H1 (cell line): ENCODE measurements at regions not wholly inside any gene's neighbourhood (a gene's known extent, or its start where the extent isn't known, plus 50 kb on each side); places are given as distances from the start of the nearest gene placed in this dataset.

Experiments used
- CTCF ChIA-PET: fragments of 300-600 bp; sonication (Branson Sonifier 250); formaldehyde crosslinking; loops from one replicate; lab custom pipeline; 2021; ENCODE audit not compliant: partially characterized antibody; lab: Charles Lee
- POLR2A ChIA-PET: fragments of 300-600 bp; sonication (Branson Sonifier 250); formaldehyde crosslinking; loops from one replicate; lab custom pipeline; 2021; ENCODE audit warnings: inconsistent platforms; ENCODE audit not compliant: partially characterized antibody; lab: Charles Lee
- DNase-seq, 2 experiments: peaks; one replicate each; pipeline versions ENCODE4 v3.0.0 to v3.0.0-alpha.2; 2010 to 2022; ENCODE audit warnings: low spot score in 2 of 2, low read depth in 1 of 2, mixed read lengths in 1 of 2
- FAIRE-seq: peaks from 2 replicates; lab custom pipeline; 2011; peaks lifted over from hg19 to GRCh38; lab: Jason Lieb, UNC
- H2AFZ ChIP-seq: 2 replicates; pipeline ENCODE4 v1.8.1; 2012; ENCODE audit warnings: low read length, inconsistent platforms
- H2AK5ac ChIP-seq: 2 replicates; pipeline ENCODE4 v1.6.1; 2013; ENCODE audit warnings: low read depth, low read length
- H2BK120ac ChIP-seq: replicated peaks from 2 replicates; pipeline ENCODE3; 2013; ENCODE audit warnings: low read depth, low read length, inconsistent platforms
- H2BK12ac ChIP-seq: 2 replicates; pipeline ENCODE4 v1.6.1; 2013; ENCODE audit warnings: low read depth, low read length
- H2BK15ac ChIP-seq: 2 replicates; pipeline ENCODE4 v1.6.1; 2013; ENCODE audit warnings: low read length
- H2BK20ac ChIP-seq: 2 replicates; pipeline ENCODE4 v1.6.1; 2013; ENCODE audit warnings: low read length
- H2BK5ac ChIP-seq: 2 replicates; pipeline ENCODE4 v1.6.1; 2013; ENCODE audit warnings: low read depth, low read length
- H3K14ac ChIP-seq: 2 replicates; pipeline ENCODE4 v1.6.1; 2013; ENCODE audit warnings: inconsistent platforms; ENCODE audit not compliant: insufficient read length
- H3K18ac ChIP-seq: 2 replicates; pipeline ENCODE4 v1.6.1; 2013; ENCODE audit warnings: low read length; ENCODE audit errors: extremely low read depth
- H3K23ac ChIP-seq: 2 replicates; pipeline ENCODE4 v1.6.1; 2013; ENCODE audit warnings: inconsistent platforms; ENCODE audit not compliant: insufficient read length
- H3K23me2 ChIP-seq: 2 replicates; pipeline ENCODE4 v1.6.1; 2013; ENCODE audit warnings: low read depth, low read length
- H3K27ac ChIP-seq: 2 replicates; pipeline ENCODE4 v1.6.1; 2011; ENCODE audit warnings: low read depth, low read length, inconsistent platforms
- H3K27me3 ChIP-seq, 4 experiments: replicated peaks in 1 of 4; 1 replicate in 1 of 4; 2 replicates in 3 of 4; pipeline versions ENCODE4 v1.6.1 to v1.8.1; 2011 to 2013; ENCODE audit warnings: low read length in 3 of 4, mild to moderate bottlenecking in 3 of 4, inconsistent platforms in 2 of 4, mixed read lengths in 2 of 4, moderate library complexity in 1 of 4; ENCODE audit not compliant: control insufficient read depth in 3 of 4, insufficient read depth in 3 of 4; ENCODE audit errors: extremely low read depth in 1 of 4
- H3K36me3 ChIP-seq, 4 experiments: 2 replicates each; pipeline versions ENCODE4 v1.6.1 to v1.8.1; 2011 to 2013; ENCODE audit warnings: mild to moderate bottlenecking in 4 of 4, low read length in 3 of 4, moderate library complexity in 2 of 4, control low read depth in 1 of 4, inconsistent platforms in 1 of 4; ENCODE audit not compliant: insufficient read depth in 4 of 4, control insufficient read depth in 2 of 4
- H3K4ac ChIP-seq: replicated peaks from 2 replicates; pipeline ENCODE3; 2013; ENCODE audit warnings: low read length, low read depth, mixed read lengths, inconsistent platforms; ENCODE audit not compliant: insufficient read length
- H3K4me1 ChIP-seq, 4 experiments: replicated peaks in 1 of 4; 1 replicate in 1 of 4; 2 replicates in 3 of 4; pipeline versions ENCODE4 v1.6.1 to v1.8.1; 2011 to 2013; ENCODE audit warnings: low read length in 3 of 4, inconsistent platforms in 2 of 4, mixed read lengths in 1 of 4; ENCODE audit not compliant: insufficient read depth in 4 of 4, control insufficient read depth in 3 of 4
- H3K4me2 ChIP-seq, 2 experiments: 2 replicates each; pipeline versions ENCODE4 v1.6.1 to v1.8.1; 2011 to 2013; ENCODE audit warnings: low read depth in 2 of 2, low read length in 2 of 2, control low read depth in 1 of 2, inconsistent platforms in 1 of 2, mild to moderate bottlenecking in 1 of 2; ENCODE audit not compliant: insufficient read depth in 1 of 2
- H3K4me3 ChIP-seq, 4 experiments: fragments of 200-600, 300-600 bp in 1 of 4; sonication (generic), shearing (Covaris generic), sonication (Bioruptor Twin) in 1 of 4; 2 replicates each; pipeline versions ENCODE4 v1.5.1 to v1.8.1; 2011 to 2016; ENCODE audit warnings: low read length in 4 of 4, low read depth in 3 of 4, control low read depth in 2 of 4, inconsistent platforms in 2 of 4, mild to moderate bottlenecking in 2 of 4, mixed read lengths in 1 of 4, moderate library complexity in 1 of 4; ENCODE audit not compliant: insufficient read depth in 2 of 4; ENCODE audit errors: extremely low read depth in 1 of 4
- H3K56ac ChIP-seq: replicated peaks from 2 replicates; pipeline ENCODE3; 2013; ENCODE audit warnings: low read depth, mild to moderate bottlenecking, mixed read lengths, low read length, inconsistent platforms; ENCODE audit not compliant: insufficient read length
- H3K79me1 ChIP-seq: 2 replicates; pipeline ENCODE4 v1.6.1; 2013; ENCODE audit warnings: low read depth, low read length, control low read depth
- H3K79me2 ChIP-seq, 2 experiments: 2 replicates each; pipeline versions ENCODE4 v1.6.1 to v1.8.1; 2012 to 2013; ENCODE audit warnings: low read length in 2 of 2, mild to moderate bottlenecking in 2 of 2, inconsistent platforms in 1 of 2; ENCODE audit not compliant: insufficient read depth in 2 of 2, control insufficient read depth in 1 of 2
- H3K9ac ChIP-seq, 4 experiments: replicated peaks in 1 of 4; 1 replicate in 1 of 4; 2 replicates in 3 of 4; pipeline versions ENCODE4 v1.6.1 to v1.8.1; 2011 to 2013; ENCODE audit warnings: low read depth in 3 of 4, low read length in 3 of 4, control low read depth in 2 of 4, mild to moderate bottlenecking in 2 of 4, moderate library complexity in 2 of 4, inconsistent platforms in 1 of 4; ENCODE audit errors: extremely low read depth in 1 of 4
- H3K9me3 ChIP-seq, 2 experiments: 2 replicates each; pipeline versions ENCODE4 v1.6.1 to v1.8.1; 2012 to 2013; ENCODE audit warnings: mild to moderate bottlenecking in 2 of 2, moderate library complexity in 2 of 2, control low read depth in 1 of 2, inconsistent platforms in 1 of 2, low read depth in 1 of 2, low read length in 1 of 2, mixed read lengths in 1 of 2; ENCODE audit not compliant: insufficient read depth in 2 of 2
- H4K20me1 ChIP-seq, 2 experiments: replicated peaks in 1 of 2; 2 replicates each; pipeline versions ENCODE3 to v1.8.1; 2011 to 2013; ENCODE audit warnings: inconsistent platforms in 2 of 2, low read length in 2 of 2, mild to moderate bottlenecking in 1 of 2; ENCODE audit not compliant: insufficient read depth in 2 of 2, control insufficient read depth in 1 of 2
- H4K5ac ChIP-seq: 2 replicates; pipeline ENCODE4 v1.6.1; 2013; ENCODE audit warnings: low read length, low read depth, mixed read lengths, inconsistent platforms; ENCODE audit not compliant: insufficient read length
- H4K8ac ChIP-seq: 2 replicates; pipeline ENCODE4 v1.8.0; 2013; ENCODE audit warnings: mild to moderate bottlenecking, moderate library complexity, low read length, inconsistent platforms; ENCODE audit not compliant: insufficient read depth; ENCODE audit errors: extremely low read depth
- H4K91ac ChIP-seq: replicated peaks from 2 replicates; pipeline ENCODE3; 2013; ENCODE audit warnings: low read length, mixed read lengths, inconsistent platforms; ENCODE audit not compliant: insufficient read length
- ASH2L ChIP-seq: fragments of 200-600, 300-600 bp; sonication (generic); IDR thresholded peaks from one replicate; pipeline ENCODE4 v1.7.1; 2017; ENCODE audit warnings: low read length
- CREB1 ChIP-seq: IDR thresholded peaks from 2 replicates; pipeline ENCODE4 v1.6.1; 2012; ENCODE audit warnings: inconsistent platforms
- KDM4A ChIP-seq: IDR thresholded peaks from one replicate; pipeline ENCODE4 v1.7.1; 2012; ENCODE audit warnings: low read depth, mild to moderate bottlenecking, moderate library complexity, low read length, inconsistent platforms; ENCODE audit not compliant: severe bottlenecking
- WGBS, 2 experiments: shearing (Covaris generic) in 1 of 2; methylation state at CpG; one replicate each; pipeline versions ENCODE4 v1.1.6 to v1.1.7; 2013 to 2015; ENCODE audit warnings: low lambda C conversion rate in 2 of 2, mixed read lengths in 2 of 2, inconsistent platforms in 1 of 2, low coverage in 1 of 2, missing lambda C conversion rate in 1 of 2; ENCODE audit not compliant: insufficient replicate concordance in 2 of 2, insufficient coverage in 1 of 2, insufficient read length in 1 of 2; ENCODE audit errors: extremely low coverage in 1 of 2, missing lambda C conversion rate in 1 of 2; 5-methylcytosine and 5-hydroxymethylcytosine counted together
- TF ChIP-seq, protein P1 (sequence below), 3 experiments: IDR thresholded peaks; 1 replicate in 2 of 3; 2 replicates in 1 of 3; pipeline versions ENCODE4 v1.5.1 to v1.6.1; 2011; ENCODE audit warnings: low read length in 3 of 3, mild to moderate bottlenecking in 3 of 3, inconsistent platforms in 2 of 3, low read depth in 1 of 3, moderate library complexity in 1 of 3; ENCODE audit not compliant: insufficient read depth in 1 of 3; ENCODE audit errors: control extremely low read depth in 1 of 3

DNA sequence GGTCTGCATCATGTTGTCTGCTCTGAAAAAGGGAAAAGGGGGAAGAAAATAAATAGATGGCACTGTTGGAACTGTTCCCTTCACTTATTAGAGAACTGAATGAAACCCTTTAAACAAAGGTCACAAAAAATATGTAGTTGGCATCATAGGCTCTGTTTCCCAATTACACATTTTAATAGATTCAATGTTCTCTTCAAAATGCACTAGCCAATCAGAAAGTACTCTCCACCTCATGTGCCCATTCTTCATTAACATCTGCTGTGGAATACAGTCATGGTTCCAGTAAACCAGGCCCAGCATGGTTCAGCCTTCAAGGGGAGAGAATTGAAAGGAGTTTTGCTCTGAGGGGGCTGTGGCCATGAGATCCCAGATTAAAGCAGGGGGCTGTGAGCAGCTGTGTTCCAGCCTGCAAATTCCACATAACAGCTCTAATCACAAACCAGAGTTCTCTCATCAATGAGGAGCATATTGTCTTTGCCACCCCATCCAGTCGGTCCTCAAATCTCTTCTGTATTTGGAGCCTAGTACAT is 165.9 kb upstream of the CREB1 start:
- no peak overlapping the region for H3K4me3 ChIP-seq
- no peaks in the 10 kb centered on the region for H3K79me2 ChIP-seq
- H3K36me3 ChIP-seq, result no peaks in the 10 kb centered on the region
- FAIRE-seq, result no peak
- no peak overlapping the region for H2BK5ac ChIP-seq
- no peaks in the 10 kb centered on the region for H3K79me1 ChIP-seq
- H2BK12ac ChIP-seq, result no peak overlapping the region
- no peak overlapping the region for H3K9ac ChIP-seq
- H3K18ac ChIP-seq, result no peak overlapping the region
- no peak overlapping the region for H2BK120ac ChIP-seq
- H4K5ac ChIP-seq, result no peak overlapping the region
- no peak overlapping the region for H4K91ac ChIP-seq
- H2BK20ac ChIP-seq, result no peak overlapping the region
- ChIA-PET POLR2A (no interaction called here), CTCF (no interaction called here)
- H2BK15ac ChIP-seq, result no peak overlapping the region
- H3K9me3 ChIP-seq, result no peaks in the 10 kb centered on the region
- no peak overlapping the region for H3K27ac ChIP-seq
- H3K23me2 ChIP-seq, result no peaks in the 10 kb centered on the region
- H3K14ac ChIP-seq, result no peak overlapping the region
- no peak overlapping the region for H3K56ac ChIP-seq
- H2AFZ ChIP-seq, result no peak overlapping the region
- no peak overlapping the region for H3K23ac ChIP-seq
- H3K27me3 ChIP-seq, result no peaks in the 10 kb centered on the region
- no peaks in the 10 kb centered on the region for H3K4me1 ChIP-seq
- H4K20me1 ChIP-seq, result no peaks in the 10 kb centered on the region
- H4K8ac ChIP-seq, result no peak overlapping the region
- WGBS, 2 experiments, result 95% methylated on average over 1 of the region's 1 CpG; no CpG with 5 or more reads in 1 of the 2 experiments
- no peak for DNase-seq
- TF ChIP-seq, protein P1, sequence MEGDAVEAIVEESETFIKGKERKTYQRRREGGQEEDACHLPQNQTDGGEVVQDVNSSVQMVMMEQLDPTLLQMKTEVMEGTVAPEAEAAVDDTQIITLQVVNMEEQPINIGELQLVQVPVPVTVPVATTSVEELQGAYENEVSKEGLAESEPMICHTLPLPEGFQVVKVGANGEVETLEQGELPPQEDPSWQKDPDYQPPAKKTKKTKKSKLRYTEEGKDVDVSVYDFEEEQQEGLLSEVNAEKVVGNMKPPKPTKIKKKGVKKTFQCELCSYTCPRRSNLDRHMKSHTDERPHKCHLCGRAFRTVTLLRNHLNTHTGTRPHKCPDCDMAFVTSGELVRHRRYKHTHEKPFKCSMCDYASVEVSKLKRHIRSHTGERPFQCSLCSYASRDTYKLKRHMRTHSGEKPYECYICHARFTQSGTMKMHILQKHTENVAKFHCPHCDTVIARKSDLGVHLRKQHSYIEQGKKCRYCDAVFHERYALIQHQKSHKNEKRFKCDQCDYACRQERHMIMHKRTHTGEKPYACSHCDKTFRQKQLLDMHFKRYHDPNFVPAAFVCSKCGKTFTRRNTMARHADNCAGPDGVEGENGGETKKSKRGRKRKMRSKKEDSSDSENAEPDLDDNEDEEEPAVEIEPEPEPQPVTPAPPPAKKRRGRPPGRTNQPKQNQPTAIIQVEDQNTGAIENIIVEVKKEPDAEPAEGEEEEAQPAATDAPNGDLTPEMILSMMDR (IDR thresholded peaks at IDR 0.05; ENCODE audit: control extremely low read depth in 1 of 3, insufficient read depth in 1 of 3, low read depth in 1 of 3, low read length in 3 of 3), result no peak
- TF ChIP-seq KDM4A (no peak), CREB1 (no peak), ASH2L (no peak)
- H2AK5ac ChIP-seq, result no peak overlapping the region
- no peak overlapping the region for H3K4ac ChIP-seq
- H3K4me2 ChIP-seq, result no peak overlapping the region
